Choroid plexus epithelial cell (primary cell): ENCODE measurements at regions not wholly inside any gene's neighbourhood (a gene's known extent, or its start where the extent isn't known, plus 50 kb on each side); places are given as distances from the start of the nearest gene placed in this dataset.

ENCODE experiments used
- DNase-seq: peaks from one replicate; pipeline ENCODE4 v3.0.0-alpha.2; 2010; ENCODE audit warnings: low read depth
- H3K4me3 ChIP-seq: 2 replicates; pipeline ENCODE4 v1.5.1; 2011; ENCODE audit warnings: low read depth, mild to moderate bottlenecking, control low read depth, low read length, moderate library complexity
- CTCF ChIP-seq: conservative IDR thresholded peaks from 2 replicates; pipeline ENCODE4 v1.5.1; 2011; ENCODE audit warnings: low read depth, mild to moderate bottlenecking, control low read depth, inconsistent platforms, low read length, moderate library complexity

GRCh38 chr9:90539286-90539685 is 103.3 kb downstream of the DIRAS2 start:
- no peak for DNase-seq
- H3K4me3 ChIP-seq = no peak overlapping the region
- TF ChIP-seq CTCF = no peak

DNA sequence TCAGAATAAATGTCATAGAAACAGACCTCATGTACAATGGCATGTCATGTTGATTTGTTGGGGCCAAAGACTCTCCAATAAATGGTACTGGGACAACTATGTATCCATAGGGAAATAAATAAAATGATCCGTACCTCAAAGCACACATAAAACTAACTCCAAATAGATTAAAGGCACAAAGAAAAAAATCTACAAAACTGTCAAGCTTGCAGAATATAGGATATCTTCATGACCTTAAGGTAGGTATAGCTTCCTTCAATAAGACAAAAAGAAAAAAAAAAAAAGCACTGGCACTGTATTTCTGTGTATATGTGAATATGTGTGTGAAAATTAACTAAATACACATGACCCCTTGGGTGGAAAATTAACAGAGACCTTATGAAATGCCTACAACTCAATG is 101.9 kb downstream of the DIRAS2 start:
- H3K4me3 ChIP-seq = no peak overlapping the region
- TF ChIP-seq CTCF = no peak
- no peak for DNase-seq

GRCh38 chr9:90544488-90544887 is 98.1 kb downstream of the DIRAS2 start:
- no peak for DNase-seq
- no peak for TF ChIP-seq CTCF
- H3K4me3 ChIP-seq = no peak overlapping the region

GRCh38 chr9:90546200-90546599 is 96.4 kb downstream of the DIRAS2 start:
- peak; percentile 83 for DNase-seq
- no peak for TF ChIP-seq CTCF
- H3K4me3 ChIP-seq = no peak overlapping the region

DNA sequence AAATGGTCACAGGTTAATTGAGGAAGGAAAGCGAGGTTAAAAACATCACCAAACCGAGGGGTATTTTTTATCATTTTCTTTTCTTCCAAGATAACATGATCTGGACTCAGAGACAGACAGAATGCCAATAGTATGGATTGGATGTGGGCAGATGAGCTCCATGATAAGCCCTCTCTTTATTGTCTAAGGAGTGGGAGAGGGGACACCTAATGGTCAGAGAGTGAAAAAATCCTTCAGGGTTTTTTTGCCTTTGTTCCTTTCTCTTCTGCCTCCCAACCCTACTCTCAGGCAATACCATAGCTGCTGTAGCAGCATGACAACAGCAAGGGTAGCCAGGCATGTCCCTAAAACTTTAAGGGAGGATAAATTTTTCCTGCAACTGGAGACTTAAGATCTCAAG is 94.7 kb downstream of the DIRAS2 start:
- no peak overlapping the region for H3K4me3 ChIP-seq
- peak; percentile 9 for DNase-seq
- TF ChIP-seq CTCF = peak; percentile 23

GRCh38 chr9:90552317-90552716 is 90.3 kb downstream of the DIRAS2 start:
- H3K4me3 ChIP-seq = no peak overlapping the region
- no peak for DNase-seq
- TF ChIP-seq CTCF = no peak

DNA sequence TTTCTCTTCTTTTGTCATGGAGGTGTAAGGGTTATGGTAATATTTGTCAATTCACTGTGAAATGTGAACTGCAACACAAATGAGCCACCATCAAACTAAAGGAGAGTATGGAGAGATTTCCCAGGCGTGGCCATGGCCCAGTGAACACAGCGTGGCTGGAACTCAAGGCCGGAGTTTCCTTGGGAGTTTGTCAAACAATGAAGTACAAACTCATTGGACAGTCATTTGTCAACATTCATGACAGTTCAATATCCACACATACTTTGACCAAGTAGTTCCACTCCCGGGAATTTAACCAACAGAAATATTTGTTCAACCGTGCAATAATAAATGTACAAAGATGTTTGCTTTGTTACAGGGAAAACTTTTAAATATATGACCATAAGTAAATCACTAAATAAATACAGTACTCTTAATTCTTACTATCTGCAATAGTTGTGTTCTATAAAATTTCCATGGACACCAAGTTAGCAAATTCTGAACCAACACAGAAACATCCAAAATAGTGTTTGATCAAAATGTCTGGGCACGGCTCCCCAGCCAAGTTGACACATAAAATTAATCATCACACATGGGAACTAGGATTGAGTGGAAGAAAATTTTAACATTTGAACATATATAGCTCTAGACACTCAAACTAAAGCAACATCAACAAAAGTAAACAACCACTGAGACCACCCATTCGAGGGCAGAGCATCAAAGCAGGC is 87.1 kb downstream of the DIRAS2 start:
- no peak for TF ChIP-seq CTCF
- no peak overlapping the region for H3K4me3 ChIP-seq
- DNase-seq = no peak
